DMS 273 (cell line): ENCODE measurements at regions not wholly inside any gene's neighbourhood (a gene's known extent, or its start where the extent isn't known, plus 50 kb on each side); places are given as distances from the start of the nearest gene placed in this dataset.
"Not testable (repeated sequence)": the region's sequence is repeated elsewhere in the genome, so short reads cannot be mapped to it uniquely, and the experiment has no call there.

Source experiments
- DNase-seq: peaks from one replicate; lab custom pipeline; 2025; ENCODE audit not compliant: unreplicated experiment; lab: John Stamatoyannopoulos, UW

DNA sequence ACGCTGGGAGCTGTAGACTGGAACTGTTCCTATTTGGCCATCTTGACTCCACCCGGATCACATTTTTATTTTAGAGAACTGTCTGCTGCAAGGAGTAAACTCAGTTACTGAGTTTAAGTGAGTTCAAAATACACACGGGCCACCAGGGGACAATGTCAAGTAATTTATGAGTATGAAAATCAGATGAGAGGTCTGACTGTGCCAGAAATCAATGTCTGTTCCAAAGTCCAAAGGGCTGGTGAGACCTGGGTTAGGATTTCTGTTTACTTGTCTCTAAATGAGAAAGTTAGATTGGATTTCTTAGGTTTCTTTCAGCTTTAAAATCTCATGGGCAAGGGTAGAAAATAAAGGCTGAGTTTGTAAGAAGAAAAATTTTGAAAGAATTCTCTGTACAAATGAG is 465.8 kb upstream of the MEIS1 start:
- DNase-seq: no peak

DNA sequence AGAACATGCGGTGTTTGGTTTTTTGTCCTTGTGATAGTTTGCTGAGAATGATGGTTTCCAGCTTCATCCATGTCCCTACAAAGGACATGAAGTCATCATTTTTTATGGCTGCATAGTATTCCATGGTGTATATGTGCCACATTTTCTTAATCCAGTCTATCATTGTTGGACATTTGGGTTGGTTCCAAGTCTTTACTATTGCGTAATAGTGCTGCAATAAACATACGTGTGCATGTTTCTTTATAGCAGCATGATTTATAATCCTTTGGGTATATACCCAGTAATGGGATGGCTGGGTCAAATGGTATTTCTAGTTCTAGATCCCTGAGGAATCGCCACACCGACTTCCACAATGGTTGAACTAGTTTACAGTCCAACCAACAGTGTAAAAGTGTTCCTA is 471.6 kb upstream of the MEIS1 start:
- DNase-seq: not testable (repeated sequence)

DNA sequence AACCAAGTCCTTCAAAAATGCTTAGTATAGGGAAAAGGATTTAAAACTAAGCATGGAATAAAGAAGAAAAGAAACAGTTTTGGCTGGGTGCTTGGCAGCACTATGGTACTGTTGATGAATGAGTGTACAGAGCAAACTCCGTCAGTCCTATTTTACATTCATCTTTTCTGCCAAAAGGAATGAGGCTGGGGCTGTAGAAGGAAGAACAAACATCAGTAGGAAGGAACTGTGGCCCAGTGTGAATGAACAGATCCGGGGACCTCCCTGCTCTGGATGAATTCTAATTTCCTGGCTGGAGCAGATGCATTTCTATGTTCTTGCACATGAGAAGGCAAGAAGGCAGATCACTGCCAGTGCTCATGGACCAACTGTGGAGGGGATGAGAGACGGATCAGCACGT is 474.0 kb upstream of the MEIS1 start:
- DNase-seq: no peak

DNA sequence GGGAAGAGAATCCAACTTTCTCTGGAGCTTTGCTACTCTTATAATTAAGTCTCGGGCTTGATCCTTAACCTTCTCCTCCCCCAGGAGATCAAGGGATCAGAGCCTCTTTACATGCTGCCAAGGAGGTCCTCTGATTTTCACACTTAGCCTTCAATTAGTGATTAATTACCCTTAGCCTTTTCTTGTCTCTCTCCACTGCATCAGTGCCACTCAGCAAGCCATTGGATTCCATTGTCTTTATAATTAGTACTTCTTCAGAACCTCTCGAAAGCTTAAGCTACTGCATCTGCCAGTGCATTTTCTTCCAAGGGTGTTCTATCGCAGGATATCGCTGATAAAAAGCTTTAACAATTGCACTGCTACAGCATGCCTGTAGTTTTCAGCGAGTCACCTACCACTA is 477.0 kb upstream of the MEIS1 start:
- DNase-seq: no peak

DNA sequence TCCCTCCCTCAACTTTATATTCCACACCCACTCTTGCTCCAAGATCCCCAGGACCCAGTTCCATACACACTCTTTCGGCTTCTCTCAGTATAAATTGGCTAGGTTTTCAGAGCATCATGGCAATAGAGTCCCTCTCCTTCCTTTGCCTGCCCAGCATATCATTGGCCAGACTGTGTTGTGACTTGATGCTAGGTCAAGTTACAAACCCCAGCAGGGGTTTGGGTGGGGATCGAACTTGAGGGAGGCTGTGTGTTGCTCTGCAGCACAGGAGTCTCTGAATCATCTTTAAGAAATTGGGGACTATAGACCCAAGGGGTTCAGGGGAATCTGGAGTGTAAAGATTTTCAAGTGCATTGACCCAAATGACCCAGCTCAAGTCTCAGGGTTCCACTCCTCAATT is 477.5 kb upstream of the MEIS1 start:
- DNase-seq: no peak

DNA sequence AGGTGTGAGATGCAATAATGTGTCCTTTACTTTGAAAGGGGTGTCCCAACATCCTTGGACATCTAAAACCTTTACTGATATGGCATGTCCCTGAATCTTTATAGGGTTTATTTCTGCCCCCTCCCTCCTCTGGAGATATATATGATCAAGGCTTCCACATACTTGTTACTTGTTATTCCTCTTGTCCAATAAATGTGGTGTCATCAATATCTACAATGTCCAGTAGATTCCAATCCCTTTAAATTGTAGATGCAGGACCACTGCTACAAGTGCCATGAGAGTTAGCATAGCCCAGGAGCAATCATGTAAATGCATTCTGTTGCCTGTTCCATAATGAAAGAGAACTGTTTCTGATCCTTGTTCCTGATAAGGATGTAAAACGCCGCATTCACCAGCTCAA is 479.7 kb upstream of the MEIS1 start:
- no peak for DNase-seq

DNA sequence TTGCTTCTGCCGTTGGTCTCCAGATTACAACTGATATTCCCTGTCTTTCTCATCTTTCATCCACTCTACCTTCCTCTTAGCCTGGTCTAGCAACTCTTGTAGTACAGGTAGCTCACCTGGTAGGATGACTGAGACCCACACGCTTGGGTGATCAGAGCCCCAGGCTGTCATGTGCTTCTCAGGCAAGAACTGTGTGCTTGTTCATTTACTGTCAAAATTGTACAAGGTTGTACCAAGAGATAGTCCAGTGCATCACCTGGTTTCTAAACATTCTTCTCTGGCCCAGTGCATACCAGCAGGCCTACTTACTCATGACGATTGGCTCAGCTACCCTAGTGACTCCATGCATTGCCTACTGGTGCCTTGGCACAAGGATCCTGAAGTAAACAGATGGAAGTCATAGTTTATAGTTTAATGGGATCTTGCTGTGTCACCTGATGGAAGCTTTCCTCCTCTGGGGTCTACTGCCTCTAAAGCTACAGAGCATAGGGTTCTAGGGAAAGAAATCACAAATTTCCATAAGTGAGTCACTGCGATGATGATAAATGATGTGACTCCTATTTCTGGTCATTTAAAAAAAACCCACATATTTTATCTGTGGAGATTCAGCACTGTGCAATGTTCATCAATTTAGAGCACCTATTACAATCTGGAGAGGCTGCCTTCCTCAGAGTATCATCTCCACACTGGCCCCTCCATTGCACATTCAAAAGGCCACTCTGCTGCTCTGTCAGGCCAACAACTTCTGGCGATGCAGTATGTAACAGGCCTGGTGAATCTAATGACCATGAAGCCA is 481.8 kb upstream of the MEIS1 start:
- DNase-seq: no peak

DNA sequence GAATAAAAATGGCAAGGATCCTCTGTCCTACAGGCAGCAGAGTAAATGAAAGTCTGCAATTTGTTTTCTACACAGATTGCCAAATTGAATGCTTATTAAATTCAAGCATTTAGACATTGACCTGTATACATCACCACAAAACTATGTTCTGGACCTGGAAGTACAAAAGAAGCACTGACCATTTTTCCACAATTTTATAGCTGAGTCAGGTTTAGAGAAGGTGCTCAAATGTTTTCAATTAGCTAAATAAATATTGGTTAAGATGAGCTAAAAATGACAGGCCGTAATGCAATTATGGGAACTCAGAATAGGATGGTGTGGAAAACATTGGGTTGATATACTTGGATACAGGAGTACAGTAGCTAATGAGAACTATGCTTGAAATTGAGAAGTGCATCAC is 490.7 kb upstream of the MEIS1 start:
- DNase-seq: no peak

DNA sequence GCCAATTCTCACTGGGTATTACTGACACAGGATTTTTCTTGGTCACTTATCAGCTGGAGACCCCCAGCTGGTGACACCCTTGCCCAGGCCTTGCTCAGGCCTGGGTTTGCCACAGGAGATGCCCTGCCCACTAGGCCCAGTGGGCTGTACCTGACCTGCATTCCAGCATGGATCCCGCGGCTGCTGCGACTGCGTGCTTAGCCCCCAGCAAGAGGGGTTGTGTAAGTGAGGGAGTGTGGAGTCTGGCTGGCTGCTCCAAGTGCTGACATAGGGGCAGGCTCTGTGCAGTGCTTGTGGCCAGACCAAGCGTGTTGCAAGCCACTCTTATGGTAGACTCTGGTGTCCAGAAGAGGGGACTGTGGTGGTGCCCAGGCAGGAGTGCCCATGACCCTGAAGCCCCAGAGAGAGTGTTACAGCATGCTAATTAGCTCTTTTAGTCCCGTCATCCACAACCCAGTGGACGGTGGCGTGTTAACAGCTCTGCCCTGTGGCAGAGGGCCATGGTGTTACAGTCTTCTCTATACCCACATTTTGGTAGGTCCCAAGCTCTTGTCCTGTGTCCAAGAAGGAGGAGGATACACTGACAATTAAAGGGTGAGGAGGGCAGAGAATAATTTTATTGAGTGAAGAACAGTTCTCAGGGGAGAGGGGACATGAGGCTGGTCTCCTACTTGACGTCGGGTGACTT is 491.7 kb upstream of the MEIS1 start:
- no peak for DNase-seq

DNA sequence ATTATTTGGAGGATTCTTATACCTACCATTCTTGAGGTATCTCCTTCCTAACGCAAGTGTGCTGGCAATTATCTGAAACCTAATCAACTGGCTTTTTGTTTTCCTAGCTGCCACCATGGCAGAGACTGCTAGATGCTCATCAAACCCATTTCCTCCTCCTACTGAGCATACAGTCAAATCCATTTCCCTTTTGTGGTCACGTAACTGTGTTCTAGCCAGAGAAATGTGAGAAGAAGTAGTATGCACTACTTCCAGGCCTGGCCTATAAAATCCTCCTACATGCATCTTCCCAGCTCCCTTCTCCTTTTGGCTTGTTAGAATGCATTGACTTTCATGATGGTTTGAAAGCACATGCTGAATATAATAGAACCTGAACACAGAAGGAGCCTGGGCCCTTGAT is 494.1 kb upstream of the MEIS1 start:
- DNase-seq: no peak

DNA sequence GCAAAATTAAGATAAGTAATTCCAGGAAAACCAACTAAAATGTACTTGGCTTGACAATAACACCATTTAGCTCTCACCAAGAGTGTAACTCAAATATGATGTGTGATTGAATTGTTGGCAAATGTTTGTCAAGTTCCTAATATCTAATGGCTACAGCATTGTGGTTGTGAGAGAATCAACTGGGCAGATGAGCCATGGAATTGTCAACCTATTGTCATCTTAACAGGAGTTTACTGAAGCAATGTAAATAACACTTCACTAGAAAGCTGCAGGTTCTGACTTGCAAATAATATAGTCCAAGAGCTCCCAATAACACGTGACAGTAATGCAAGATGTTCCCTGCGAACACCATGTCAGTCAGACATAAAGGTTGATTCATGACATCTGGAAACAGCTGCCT is 495.2 kb upstream of the MEIS1 start:
- DNase-seq: no peak

DNA sequence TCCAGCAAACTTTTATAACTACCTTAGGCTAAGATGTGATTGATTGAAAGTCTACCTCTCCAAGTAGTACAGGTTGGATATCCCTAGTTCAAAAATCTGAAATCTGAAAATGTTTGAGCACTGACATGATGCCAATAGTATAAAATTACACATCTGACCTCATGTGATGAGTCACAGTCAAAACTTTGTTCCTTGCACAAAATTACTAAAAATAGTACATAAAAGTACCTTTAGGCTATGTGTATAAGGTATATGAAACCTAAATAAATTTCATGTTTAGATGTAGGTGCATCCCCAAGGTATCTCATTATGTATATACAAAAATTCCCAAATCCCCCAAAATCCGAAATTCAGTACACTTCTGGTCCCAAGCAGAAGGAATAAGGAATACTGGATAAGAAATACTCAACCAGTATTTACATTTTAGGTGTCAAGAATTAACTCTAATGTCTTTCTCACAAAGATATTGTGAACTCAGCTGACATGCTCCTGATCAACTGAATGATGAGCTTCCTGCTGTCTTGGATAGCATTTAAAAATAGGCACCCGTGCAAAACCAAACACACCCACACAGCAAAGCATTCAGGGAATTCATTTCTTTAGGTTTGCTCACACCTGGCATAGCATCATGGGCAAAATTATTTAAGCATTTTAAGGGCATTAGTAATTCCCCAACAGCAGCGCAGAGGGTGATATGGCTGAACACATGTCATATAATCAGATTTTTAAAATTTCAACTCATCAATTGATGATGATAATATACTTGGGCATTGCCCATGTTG is 497.4 kb upstream of the MEIS1 start:
- no peak for DNase-seq

DNA sequence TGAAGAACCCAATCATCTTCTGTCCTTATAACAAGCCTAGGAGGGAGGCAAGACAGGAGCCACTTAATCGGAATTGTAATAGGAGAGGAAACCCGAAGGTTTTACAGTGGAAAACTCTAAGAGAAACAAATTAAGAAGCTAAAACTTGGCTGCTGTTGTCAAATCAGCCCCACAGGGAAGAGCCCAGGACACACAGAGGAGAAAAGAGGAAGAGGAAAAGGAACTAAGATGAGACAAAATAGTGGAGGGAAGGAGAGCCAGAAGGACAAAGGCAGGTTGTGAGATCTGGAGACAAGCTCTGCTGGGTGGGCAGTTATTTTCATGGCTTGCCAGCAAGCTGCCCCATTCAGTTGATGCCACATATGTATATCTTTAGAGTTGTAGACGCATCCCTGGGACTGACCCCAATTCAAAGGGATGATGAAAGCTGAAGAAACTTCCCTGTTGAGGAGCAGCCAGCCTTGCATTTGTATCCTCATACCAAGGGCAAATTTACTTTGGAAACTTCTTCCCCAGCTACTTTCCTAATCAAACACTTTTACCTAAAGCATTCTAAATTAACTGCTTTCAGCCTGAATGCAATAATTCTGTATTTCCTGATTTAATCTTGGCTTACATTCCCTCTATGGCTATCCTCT is 499.8 kb upstream of the MEIS1 start:
- no peak for DNase-seq

DNA sequence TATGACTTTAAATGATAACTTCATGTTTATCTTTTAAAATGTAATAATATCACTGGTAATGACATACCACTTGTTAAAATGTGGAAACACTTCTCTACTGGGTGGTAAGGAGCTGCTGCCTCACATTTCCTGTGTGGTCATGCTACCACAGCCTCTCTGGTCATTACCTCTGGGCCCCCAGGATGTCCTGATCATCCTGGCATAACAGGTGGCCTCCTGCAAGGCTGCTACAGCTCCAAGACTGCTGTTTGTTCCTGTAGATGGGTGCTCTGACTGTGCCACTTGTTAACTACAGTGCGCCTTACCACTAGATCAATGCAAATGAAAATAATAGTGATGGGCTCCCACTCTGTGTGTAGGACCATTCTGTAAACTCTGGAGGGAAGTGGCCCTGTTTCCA is 500.2 kb upstream of the SPRED2 start:
- DNase-seq: no peak

DNA sequence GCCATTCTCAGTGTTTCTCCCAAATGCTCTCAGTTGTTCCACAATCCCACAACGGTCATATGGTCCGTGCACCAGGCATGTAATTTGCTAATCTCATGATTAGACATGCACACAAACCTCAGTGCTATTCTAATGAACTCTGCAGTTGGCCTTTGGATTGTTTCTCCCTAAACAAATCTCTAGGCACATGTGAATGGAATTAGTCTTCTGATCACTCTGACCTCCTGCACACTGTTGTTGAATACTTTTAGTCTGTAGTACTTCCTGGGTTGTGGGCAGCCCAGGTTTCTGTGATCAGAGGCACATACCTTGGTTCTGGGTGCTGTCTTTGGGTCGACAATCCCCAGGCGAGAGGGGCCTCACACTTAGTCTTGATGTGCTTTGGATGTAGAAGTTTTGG is 498.7 kb upstream of the SPRED2 start:
- no peak for DNase-seq

DNA sequence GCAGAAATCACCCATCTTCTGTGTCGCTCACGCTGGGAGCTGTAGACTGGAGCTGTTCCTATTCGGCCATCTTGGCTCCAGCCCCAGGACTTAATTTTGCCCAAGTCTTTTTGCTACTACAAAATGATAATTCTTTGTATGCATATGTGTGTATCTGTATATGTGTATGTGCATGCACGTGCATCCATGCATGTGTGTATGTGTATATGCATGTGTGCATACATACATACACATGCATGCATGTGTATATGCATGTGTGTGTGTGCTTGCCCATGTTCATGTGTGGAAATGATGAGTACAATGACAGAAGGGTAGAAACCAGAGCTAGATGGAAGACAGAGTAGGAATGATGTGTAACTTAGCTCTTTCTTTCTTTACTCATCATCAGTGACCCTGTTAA is 497.9 kb upstream of the SPRED2 start:
- DNase-seq: no peak

DNA sequence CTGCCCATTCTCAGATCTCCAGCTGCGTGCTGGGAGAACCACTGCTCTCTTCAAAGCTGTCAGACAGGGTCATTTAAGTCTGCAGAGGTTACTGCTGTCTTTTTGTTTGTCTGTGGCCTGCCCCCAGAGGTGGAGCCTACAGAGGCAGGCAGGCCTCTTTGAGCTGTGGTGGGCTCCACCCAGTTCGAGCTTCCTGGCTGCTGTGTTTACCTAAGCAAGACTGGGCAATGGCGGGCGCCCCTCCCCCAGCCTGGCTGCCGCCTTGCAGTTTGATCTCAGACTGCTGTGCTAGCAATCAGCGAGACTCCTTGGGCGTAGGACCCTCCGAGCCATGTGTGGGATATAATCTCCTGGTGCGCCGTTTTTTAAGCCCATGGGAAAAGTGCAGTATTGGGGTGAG is 497.3 kb upstream of the SPRED2 start:
- not testable (repeated sequence) for DNase-seq

DNA sequence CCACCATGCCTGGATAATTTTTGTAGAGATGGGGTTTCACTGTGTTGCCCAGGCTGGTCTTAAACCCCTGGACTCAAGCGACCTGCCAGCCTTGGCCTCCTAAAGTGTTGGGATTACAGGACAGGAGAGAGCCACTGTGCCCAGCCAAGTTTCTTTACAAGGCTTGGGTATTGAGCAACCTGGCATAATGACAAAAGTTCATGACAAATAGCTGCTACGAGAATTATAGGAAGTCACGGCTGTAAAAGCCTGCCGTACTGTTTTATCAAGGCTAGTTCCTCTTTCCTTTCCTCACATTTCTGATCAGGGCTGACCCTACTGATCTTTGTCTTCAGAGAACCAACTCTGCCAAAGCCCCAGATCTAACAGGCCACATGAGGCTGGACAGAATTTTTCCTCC is 490.4 kb upstream of the SPRED2 start:
- DNase-seq: no peak

DNA sequence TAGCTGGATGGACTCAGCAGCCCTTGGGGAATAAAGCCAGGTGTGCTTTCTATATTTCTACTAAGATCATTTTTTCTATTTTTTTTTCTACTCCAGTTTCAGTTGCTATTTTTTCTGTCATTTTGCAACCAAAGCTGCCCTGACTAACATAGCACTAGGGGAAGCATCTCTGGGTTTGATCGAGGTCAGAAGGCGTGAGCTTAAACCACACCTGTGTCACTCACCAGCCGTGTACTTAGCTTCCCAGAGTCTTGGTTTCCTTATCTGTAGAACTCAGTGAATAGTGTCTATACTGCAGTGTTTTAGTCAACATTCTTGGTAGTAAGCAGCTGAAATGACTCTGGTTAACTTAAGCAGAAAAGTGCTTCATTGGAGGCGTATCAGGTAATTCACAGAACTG is 489.6 kb upstream of the SPRED2 start:
- DNase-seq: no peak

DNA sequence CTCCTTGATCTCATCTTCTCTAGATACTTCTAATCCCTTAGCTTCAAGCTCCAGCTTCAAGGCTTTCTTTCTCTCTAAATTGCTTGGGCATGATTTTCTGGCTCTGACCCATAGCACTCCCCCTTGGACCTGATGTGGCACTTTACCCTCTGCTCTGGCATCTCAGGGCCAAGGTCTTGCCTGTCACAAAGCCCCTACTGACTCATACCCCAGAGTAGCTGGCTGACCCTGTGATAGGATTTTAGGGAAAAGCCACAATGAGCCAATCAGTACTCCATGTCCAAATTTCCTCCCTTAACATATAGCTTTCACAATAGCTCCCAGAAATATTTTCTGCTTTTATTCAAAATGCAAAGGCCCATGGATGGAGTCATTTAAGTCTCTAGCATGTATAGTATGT is 488.7 kb upstream of the SPRED2 start:
- no peak for DNase-seq

DNA sequence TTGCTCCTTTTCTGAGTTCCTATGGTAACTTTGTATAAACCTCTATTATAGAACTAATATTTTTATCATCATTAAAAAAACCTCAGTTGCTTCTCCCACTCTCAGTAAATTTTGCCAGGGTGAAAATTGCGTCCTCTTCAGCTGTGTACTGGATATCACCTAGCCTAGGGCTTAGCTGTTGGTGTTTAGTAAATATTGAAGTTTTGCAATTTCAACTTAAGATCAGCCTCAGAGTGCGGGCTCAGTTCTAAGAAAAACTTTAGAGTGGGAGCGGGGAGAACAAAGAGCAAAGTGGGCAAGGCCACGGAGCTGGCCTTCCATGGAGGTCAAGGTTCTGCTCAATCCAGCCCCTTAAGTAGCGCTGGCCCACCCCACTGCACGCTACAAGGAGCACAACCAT is 488.3 kb upstream of the SPRED2 start:
- DNase-seq: no peak
